Heart left ventricle (tissue), 16 donors: ENCODE measurements at regions not wholly inside any gene's neighbourhood (a gene's known extent, or its start where the extent isn't known, plus 50 kb on each side); places are given as distances from the start of the nearest gene placed in this dataset.

Source experiments
- ATAC-seq, 4 donors: fragments of 200-7000 bp; cut with Tn5 transposase; one replicate each; pipeline ENCODE4 v1.9.1; 2020 to 2022; ENCODE audit warnings: moderate library complexity in 4 of 4, mild to moderate bottlenecking in 3 of 4, moderate number of reproducible peaks in 1 of 4
- DNase-seq, 5 donors: peaks; one replicate each; pipeline ENCODE4 v3.0.0-alpha.2; 2020
- H3K27ac ChIP-seq, 12 donors: fragments of 200-600 bp; sonication (generic) in 4 of 12; one replicate each; pipeline versions ENCODE4 v1.5.0 to v1.8.0; 2016 to 2022; ENCODE audit warnings: mild to moderate bottlenecking in 2 of 12
- H3K27me3 ChIP-seq, 9 donors: fragments of 200-600 bp; sonication (generic) in 2 of 9; one replicate each; pipeline versions ENCODE4 v1.5.1 to v1.8.0; 2016 to 2022; ENCODE audit warnings: mild to moderate bottlenecking in 3 of 9
- H3K36me3 ChIP-seq, 9 donors: fragments of 200-600 bp; sonication (generic) in 2 of 9; one replicate each; pipeline versions ENCODE4 v1.5.0 to v1.8.0; 2018 to 2022; ENCODE audit warnings: mild to moderate bottlenecking in 2 of 9
- H3K4me1 ChIP-seq, 12 donors: fragments of 200-600 bp; sonication (generic) in 4 of 12; one replicate each; pipeline versions ENCODE4 v1.5.0 to v1.8.0; 2016 to 2022; ENCODE audit warnings: mild to moderate bottlenecking in 3 of 12
- H3K4me3 ChIP-seq, 12 donors: fragments of 200-600 bp; sonication (generic) in 4 of 12; one replicate each; pipeline versions ENCODE4 v1.5.0 to v1.8.0; 2017 to 2022; ENCODE audit warnings: mild to moderate bottlenecking in 9 of 12, moderate library complexity in 4 of 12
- H3K9me3 ChIP-seq, 12 donors: fragments of 200-600 bp; sonication (generic) in 4 of 12; one replicate each; pipeline versions ENCODE4 v1.5.0 to v1.8.0; 2016 to 2022; ENCODE audit warnings: mild to moderate bottlenecking in 1 of 12
- POLR2A ChIP-seq, 2 donors: fragments of 450-650 bp; IDR thresholded peaks; one replicate each; pipeline ENCODE4 v1.6.1; 2017; ENCODE audit warnings: antibody characterized with exemption in 2 of 2, mild to moderate bottlenecking in 2 of 2, moderate library complexity in 2 of 2
- WGBS, 4 donors: extraction: QIAGEN DNeasy Blood & Tissue Kit in 2 of 4; methylation state at CpG; one replicate each; pipeline versions ENCODE4 v1.1.5 to v1.1.7; 2013 to 2018; 5-methylcytosine and 5-hydroxymethylcytosine counted together
- intact Hi-C, 10 donors: fragments of 100-400 bp; cut with DNase I; formaldehyde crosslinking; loops; one replicate each; pipeline versions ENCODE4 v1.11.1 to v1.14.2; 2022
- TF ChIP-seq, protein P1 (sequence below), 12 donors: fragments of 200-600 bp; sonication (generic) in 4 of 12; IDR thresholded peaks; one replicate each; pipeline versions ENCODE4 v1.5.0 to v1.8.0; 2018 to 2022; ENCODE audit warnings: antibody characterized with exemption in 12 of 12, mild to moderate bottlenecking in 5 of 12
- donor health status: ischemic (EF 13 %, LVEDD 7.1; RV severe dilation, severe dysfunction).
- donor health status: healthy with polysubstance abuse.
- donor health status: DM: no; HTN: yes; CAD: no.
- donor health status: DM: no; HTN: no; CAD: no.
- donor health status: ischemic (EF 25% LVEDD 6.9; RV normal size, moderate dysfunction).
- donor health status: ischemic (EF 25% LVEDD 5.7; RV mildly dilated, moderate dysfunction).
- donor health status: healthy.
- donor health status: DM: yes; HTN: yes; CAD: no.
- donor health status: ischemic (EF 35%, LVEDD 5.7; RV mildly dilated, moderate dysfunction).
- donor health status: nonischemic (EF 11% LVEDD 7.7; RV severe dilation, severe dysfunction).
- donor health status: DM: yes; HTN: yes; CAD: no.
- donor health status: PGD.
- donor health status: ischemic (EF 29% LVEDD 5.4; RV normal size, mild dysfunction).
- donor health status: nonischemic (EF 23%, LVEDD 6.1; RV moderate dilation, normal function).

DNA sequence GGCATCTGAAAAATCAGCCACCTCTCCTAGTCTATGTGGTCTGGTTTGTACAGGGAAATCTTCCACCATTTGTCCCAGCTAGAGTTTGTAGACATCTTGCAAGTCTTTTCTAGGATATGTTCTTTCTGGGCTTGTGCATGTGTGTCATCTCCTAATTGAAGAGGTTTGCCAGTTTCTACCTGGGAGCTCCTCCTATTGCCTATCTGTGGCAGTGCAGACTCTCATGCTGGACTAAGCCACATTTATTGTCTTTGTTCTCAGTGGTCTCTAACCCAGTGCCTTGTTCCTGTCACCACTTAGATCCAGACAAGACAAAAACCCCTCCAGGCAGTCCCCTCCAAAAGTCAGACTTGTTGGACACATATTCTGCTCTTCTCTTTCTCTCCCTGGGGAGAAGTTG lies 72.0 kb upstream of the MRPS9 start:
- Histone ChIP-seq H3K4me1 (no peaks in the 10 kb centered on the region), H3K4me3 (no peak overlapping the region), H3K27ac (no peak overlapping the region), H3K27me3 (peaks cover 0 to 6% (median 0%) of the 10 kb centered on the region in 9 donors), H3K9me3 (peaks cover 0 to 46% (median 12%) of the 10 kb centered on the region in 12 donors), H3K36me3 (no peaks in the 10 kb centered on the region)
- DNase-seq (no peak), ATAC-seq (no peak)
- TF ChIP-seq, protein P1, sequence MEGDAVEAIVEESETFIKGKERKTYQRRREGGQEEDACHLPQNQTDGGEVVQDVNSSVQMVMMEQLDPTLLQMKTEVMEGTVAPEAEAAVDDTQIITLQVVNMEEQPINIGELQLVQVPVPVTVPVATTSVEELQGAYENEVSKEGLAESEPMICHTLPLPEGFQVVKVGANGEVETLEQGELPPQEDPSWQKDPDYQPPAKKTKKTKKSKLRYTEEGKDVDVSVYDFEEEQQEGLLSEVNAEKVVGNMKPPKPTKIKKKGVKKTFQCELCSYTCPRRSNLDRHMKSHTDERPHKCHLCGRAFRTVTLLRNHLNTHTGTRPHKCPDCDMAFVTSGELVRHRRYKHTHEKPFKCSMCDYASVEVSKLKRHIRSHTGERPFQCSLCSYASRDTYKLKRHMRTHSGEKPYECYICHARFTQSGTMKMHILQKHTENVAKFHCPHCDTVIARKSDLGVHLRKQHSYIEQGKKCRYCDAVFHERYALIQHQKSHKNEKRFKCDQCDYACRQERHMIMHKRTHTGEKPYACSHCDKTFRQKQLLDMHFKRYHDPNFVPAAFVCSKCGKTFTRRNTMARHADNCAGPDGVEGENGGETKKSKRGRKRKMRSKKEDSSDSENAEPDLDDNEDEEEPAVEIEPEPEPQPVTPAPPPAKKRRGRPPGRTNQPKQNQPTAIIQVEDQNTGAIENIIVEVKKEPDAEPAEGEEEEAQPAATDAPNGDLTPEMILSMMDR (IDR thresholded peaks at IDR 0.05), result no peak
- intact Hi-C loops, result no loop called here

DNA sequence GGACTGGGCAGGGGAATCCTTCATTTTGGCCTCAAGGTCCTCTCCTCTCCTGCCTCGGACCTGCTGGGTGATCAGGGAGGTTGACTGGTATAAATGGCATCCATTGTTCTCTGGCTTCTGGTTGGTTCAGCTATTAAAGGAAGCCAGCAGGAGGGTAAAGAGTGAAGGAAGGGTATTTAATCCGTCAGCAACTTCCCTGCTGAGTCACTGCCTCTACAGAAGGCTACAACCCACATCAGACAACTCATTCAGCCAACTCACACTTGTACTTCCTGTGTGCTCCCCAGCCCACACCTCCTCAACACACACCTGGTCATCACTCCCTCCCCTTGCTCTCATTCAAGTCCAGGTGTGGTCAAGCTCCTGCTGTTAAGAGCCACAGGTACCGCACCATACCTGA lies 68.3 kb upstream of the MRPS9 start:
- H3K27me3 ChIP-seq, result peaks cover 0 to 10% (median 0%) of the 10 kb centered on the region in 9 donors
- H3K4me1 ChIP-seq, result no peaks in the 10 kb centered on the region
- no peak overlapping the region for H3K27ac ChIP-seq
- H3K9me3 ChIP-seq, result peaks cover 0 to 17% (median 7%) of the 10 kb centered on the region in 12 donors
- no peaks in the 10 kb centered on the region for H3K36me3 ChIP-seq
- no peak for DNase-seq
- TF ChIP-seq POLR2A (IDR thresholded peaks at IDR 0.05), result no peak
- TF ChIP-seq, protein P1 (IDR thresholded peaks at IDR 0.05), result no peak
- WGBS, 4 donors, result 39 to 55% (median 46%) methylated on average over 3 of the region's 3 CpGs
- ATAC-seq, result no peak
- intact Hi-C loops, result no loop called here
- no peak overlapping the region for H3K4me3 ChIP-seq

DNA sequence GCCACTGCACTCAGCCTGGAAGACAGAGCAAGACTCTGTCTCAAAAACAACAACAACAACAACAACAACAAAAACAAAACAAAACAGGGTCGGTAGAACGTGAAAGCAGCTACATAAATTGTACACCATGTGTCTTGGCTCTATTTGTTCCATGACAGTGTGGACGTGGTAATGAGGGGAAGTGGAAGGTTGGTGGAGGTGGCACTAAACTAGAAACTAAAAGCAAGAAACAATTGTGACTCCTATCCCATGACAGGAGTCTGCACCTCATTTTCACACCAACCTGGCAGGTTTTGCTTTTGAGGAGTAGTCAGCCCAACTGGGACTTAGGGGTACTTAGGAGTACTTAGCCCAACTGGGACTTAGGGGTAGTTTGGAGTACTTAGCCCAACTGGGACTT lies 62.5 kb upstream of the MRPS9 start:
- intact Hi-C loops, result no loop called here
- 71 to 76% (median 75%) methylated on average over 3 of the region's 3 CpGs for WGBS, 4 donors
- H3K9me3 ChIP-seq, result no peaks in the 10 kb centered on the region

DNA sequence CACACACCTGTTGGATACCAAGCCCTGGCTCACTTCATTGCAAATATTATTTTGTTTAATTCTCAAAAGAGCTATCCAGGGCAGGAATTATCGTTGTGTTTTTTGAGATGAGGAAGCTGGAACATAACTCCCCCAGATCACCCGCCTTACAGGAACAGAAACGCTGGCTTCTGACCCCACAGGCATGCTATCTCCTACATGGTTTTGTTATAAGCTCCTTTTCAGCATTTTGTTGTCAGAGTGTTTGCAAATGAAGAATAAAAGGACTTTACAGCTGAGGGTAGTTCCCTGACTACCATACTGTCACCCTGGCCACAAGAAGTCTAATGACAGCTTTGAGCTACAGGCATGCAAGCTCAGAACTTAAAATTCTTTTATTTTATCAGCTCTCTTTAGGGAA lies 62.0 kb upstream of the MRPS9 start:
- no peaks in the 10 kb centered on the region for H3K36me3 ChIP-seq
- TF ChIP-seq, protein P1 (IDR thresholded peaks at IDR 0.05), result no peak
- no peak for TF ChIP-seq POLR2A (IDR thresholded peaks at IDR 0.05)
- H3K27me3 ChIP-seq, result peaks cover 0 to 5% (median 0%) of the 10 kb centered on the region in 9 donors
- intact Hi-C loops, result no loop called here
- no peaks in the 10 kb centered on the region for H3K4me1 ChIP-seq
- H3K9me3 ChIP-seq, result peaks cover 0 to 3% (median 0%) of the 10 kb centered on the region in 12 donors
- no peak overlapping the region for H3K4me3 ChIP-seq
- DNase-seq (no peak), ATAC-seq (no peak)
- no peak overlapping the region for H3K27ac ChIP-seq
- WGBS, 4 donors, result 62 to 72% (median 67%) methylated on average over 3 of the region's 3 CpGs

More for the DNA sequence above, 62.5 kb upstream of the MRPS9 start:
- no peaks in the 10 kb centered on the region for H3K36me3 ChIP-seq
- ATAC-seq (no peak), DNase-seq (no peak)
- no peaks in the 10 kb centered on the region for H3K4me1 ChIP-seq
- H3K27me3 ChIP-seq, result peaks cover 0 to 5% (median 0%) of the 10 kb centered on the region in 9 donors
- H3K27ac ChIP-seq, result no peak overlapping the region
- TF ChIP-seq, protein P1 (IDR thresholded peaks at IDR 0.05), result no peak
- no peak overlapping the region for H3K4me3 ChIP-seq
